ENCODE measurements at regions not wholly inside any gene's neighbourhood (a gene's known extent, or its start where the extent isn't known, plus 50 kb on each side); places are given as distances from the start of the nearest gene placed in this dataset.

- CTCF ChIA-PET = no interaction called here
- H3K27ac Mint-ChIP-seq = no peak overlapping the region
- H3K4me3 Mint-ChIP-seq = no peak overlapping the region
- DNase-seq = no peak
- H3K27me3 Mint-ChIP-seq = no peaks in the 10 kb centered on the region
- H3K36me3 Mint-ChIP-seq = no peaks in the 10 kb centered on the region
- no peaks in the 10 kb centered on the region for H3K9me3 Mint-ChIP-seq (ENCODE audit: low read depth)
- no peaks in the 10 kb centered on the region for H3K4me1 Mint-ChIP-seq
- no peak for ATAC-seq
Measured at GRCh38 chr4:41318839-41319530, 62.3 kb downstream of the UCHL1 start.

- no peak overlapping the region for H3K4me3 Mint-ChIP-seq
- no peaks in the 10 kb centered on the region for H3K36me3 Mint-ChIP-seq
- DNase-seq (no peak), ATAC-seq (no peak)
- H3K9me3 Mint-ChIP-seq (ENCODE audit: low read depth) = no peaks in the 10 kb centered on the region
- H3K27me3 Mint-ChIP-seq = no peaks in the 10 kb centered on the region
- no peaks in the 10 kb centered on the region for H3K4me1 Mint-ChIP-seq
- no peak overlapping the region for H3K27ac Mint-ChIP-seq
- CTCF ChIA-PET = no interaction called here
Measured at GRCh38 chr4:41319553-41319952, 62.8 kb downstream of the UCHL1 start.

- no peaks in the 10 kb centered on the region for H3K4me1 Mint-ChIP-seq
- CTCF ChIA-PET = no interaction called here
- no peaks in the 10 kb centered on the region for H3K9me3 Mint-ChIP-seq (ENCODE audit: low read depth)
- ATAC-seq (no peak), DNase-seq (no peak)
- H3K4me3 Mint-ChIP-seq = no peak overlapping the region
- no peaks in the 10 kb centered on the region for H3K27me3 Mint-ChIP-seq
- no peaks in the 10 kb centered on the region for H3K36me3 Mint-ChIP-seq
- no peak overlapping the region for H3K27ac Mint-ChIP-seq
Measured at GRCh38 chr4:41320278-41320677, 63.5 kb downstream of the UCHL1 start.

GRCh38 chr4:41320786-41321185 lies 64.1 kb downstream of the UCHL1 start:
- Mint-ChIP-seq H3K36me3 (no peaks in the 10 kb centered on the region), H3K27ac (no peak overlapping the region), H3K4me1 (no peaks in the 10 kb centered on the region), H3K4me3 (no peak overlapping the region), H3K9me3 (ENCODE audit: low read depth) (no peaks in the 10 kb centered on the region), H3K27me3 (no peaks in the 10 kb centered on the region)
- DNase-seq = no peak
- CTCF ChIA-PET = no interaction called here
- ATAC-seq = no peak

- ATAC-seq (no peak), DNase-seq (no peak)
- H3K27me3 Mint-ChIP-seq = no peaks in the 10 kb centered on the region
- H3K4me3 Mint-ChIP-seq = no peak overlapping the region
- CTCF ChIA-PET = no interaction called here
- H3K9me3 Mint-ChIP-seq (ENCODE audit: low read depth) = no peaks in the 10 kb centered on the region
- H3K36me3 Mint-ChIP-seq = no peaks in the 10 kb centered on the region
- no peaks in the 10 kb centered on the region for H3K4me1 Mint-ChIP-seq
- H3K27ac Mint-ChIP-seq = no peak overlapping the region
Measured at GRCh38 chr4:41321216-41321945, 64.7 kb downstream of the UCHL1 start.

GRCh38 chr4:41322617-41323016 lies 65.9 kb downstream of the UCHL1 start:
- Mint-ChIP-seq H3K27ac (no peak overlapping the region), H3K9me3 (ENCODE audit: low read depth) (no peaks in the 10 kb centered on the region), H3K4me3 (no peak overlapping the region), H3K36me3 (no peaks in the 10 kb centered on the region), H3K27me3 (no peaks in the 10 kb centered on the region), H3K4me1 (no peaks in the 10 kb centered on the region)
- CTCF ChIA-PET = no interaction called here
- ATAC-seq (no peak), DNase-seq (no peak)

- Mint-ChIP-seq H3K9me3 (ENCODE audit: low read depth) (no peaks in the 10 kb centered on the region), H3K4me3 (no peak overlapping the region)
Measured at GRCh38 chr4:41323179-41323578, 66.5 kb downstream of the UCHL1 start.

GRCh38 chr4:41323706-41324105 lies 67.0 kb downstream of the UCHL1 start:
- no peaks in the 10 kb centered on the region for H3K9me3 Mint-ChIP-seq (ENCODE audit: low read depth)

More at GRCh38 chr4:41323179-41323578, 66.5 kb downstream of the UCHL1 start:
- H3K4me1 Mint-ChIP-seq = no peaks in the 10 kb centered on the region
- no peaks in the 10 kb centered on the region for H3K36me3 Mint-ChIP-seq
- H3K27ac Mint-ChIP-seq = no peak overlapping the region
- no peak for DNase-seq
- no peak for ATAC-seq
- H3K27me3 Mint-ChIP-seq = no peaks in the 10 kb centered on the region
- CTCF ChIA-PET = no interaction called here

GRCh38 chr4:41324861-41325260 lies 68.1 kb downstream of the UCHL1 start:
- Mint-ChIP-seq H3K9me3 (ENCODE audit: low read depth) (no peaks in the 10 kb centered on the region), H3K4me1 (no peaks in the 10 kb centered on the region), H3K27ac (no peak overlapping the region), H3K4me3 (no peak overlapping the region), H3K36me3 (no peaks in the 10 kb centered on the region), H3K27me3 (no peaks in the 10 kb centered on the region)
- CTCF ChIA-PET = no interaction called here
- DNase-seq = no peak
- ATAC-seq = no peak

More at GRCh38 chr4:41323706-41324105, 67.0 kb downstream of the UCHL1 start:
- CTCF ChIA-PET = no interaction called here
- H3K36me3 Mint-ChIP-seq = no peaks in the 10 kb centered on the region
- ATAC-seq = no peak
- no peak overlapping the region for H3K4me3 Mint-ChIP-seq
- no peak for DNase-seq
- H3K4me1 Mint-ChIP-seq = no peaks in the 10 kb centered on the region
- H3K27ac Mint-ChIP-seq = no peak overlapping the region
- no peaks in the 10 kb centered on the region for H3K27me3 Mint-ChIP-seq

GRCh38 chr4:41325901-41326300 lies 69.2 kb downstream of the UCHL1 start:
- ATAC-seq (no peak), DNase-seq (no peak)
- Mint-ChIP-seq H3K9me3 (ENCODE audit: low read depth) (no peaks in the 10 kb centered on the region), H3K4me1 (no peaks in the 10 kb centered on the region), H3K27me3 (no peaks in the 10 kb centered on the region), H3K36me3 (no peaks in the 10 kb centered on the region), H3K27ac (no peak overlapping the region), H3K4me3 (no peak overlapping the region)
- CTCF ChIA-PET = no interaction called here

- Mint-ChIP-seq H3K4me3 (no peak overlapping the region), H3K27me3 (no peaks in the 10 kb centered on the region), H3K4me1 (no peaks in the 10 kb centered on the region), H3K36me3 (no peaks in the 10 kb centered on the region), H3K9me3 (ENCODE audit: low read depth) (no peaks in the 10 kb centered on the region), H3K27ac (no peak overlapping the region)
- CTCF ChIA-PET = no interaction called here
- ATAC-seq (no peak), DNase-seq (no peak)
Measured at GRCh38 chr4:41326776-41327175, 70.0 kb downstream of the UCHL1 start.

- Mint-ChIP-seq H3K9me3 (ENCODE audit: low read depth) (no peaks in the 10 kb centered on the region), H3K4me3 (no peak overlapping the region), H3K27ac (no peak overlapping the region), H3K4me1 (no peaks in the 10 kb centered on the region), H3K36me3 (no peaks in the 10 kb centered on the region), H3K27me3 (no peaks in the 10 kb centered on the region)
- CTCF ChIA-PET = no interaction called here
- ATAC-seq = no peak
- no peak for DNase-seq
Measured at GRCh38 chr4:41327770-41328169, 71.0 kb downstream of the UCHL1 start.

GRCh38 chr4:41329361-41329760 lies 72.6 kb downstream of the UCHL1 start:
- ATAC-seq = no peak
- DNase-seq = no peak
- Mint-ChIP-seq H3K4me3 (no peak overlapping the region), H3K27ac (no peak overlapping the region), H3K36me3 (no peaks in the 10 kb centered on the region), H3K9me3 (ENCODE audit: low read depth) (no peaks in the 10 kb centered on the region), H3K27me3 (no peaks in the 10 kb centered on the region), H3K4me1 (no peaks in the 10 kb centered on the region)
- CTCF ChIA-PET = no interaction called here

- no peak for ATAC-seq
Measured at GRCh38 chr4:41331224-41331623, 74.5 kb downstream of the UCHL1 start.

More at GRCh38 chr4:41331224-41331623, 74.5 kb downstream of the UCHL1 start:
- Mint-ChIP-seq H3K36me3 (no peaks in the 10 kb centered on the region), H3K9me3 (ENCODE audit: low read depth) (no peaks in the 10 kb centered on the region), H3K27ac (no peak overlapping the region), H3K4me1 (no peaks in the 10 kb centered on the region), H3K27me3 (no peaks in the 10 kb centered on the region), H3K4me3 (no peak overlapping the region)
- DNase-seq = no peak
- CTCF ChIA-PET = no interaction called here
